ENCODE measurements at regions not wholly inside any gene's neighbourhood (a gene's known extent, or its start where the extent isn't known, plus 50 kb on each side); places are given as distances from the start of the nearest gene placed in this dataset.

GRCh38 chr15:94770199-94770598 lies 538.8 kb downstream of the MCTP2 start:
- DNase-seq: no peak

GRCh38 chr15:94777037-94777436 lies 545.7 kb downstream of the MCTP2 start:
- DNase-seq: no peak

GRCh38 chr15:94778840-94779239 lies 547.5 kb downstream of the MCTP2 start:
- DNase-seq: no peak

GRCh38 chr15:94780166-94780565 lies 548.8 kb downstream of the MCTP2 start:
- no peak for DNase-seq

- no peak for DNase-seq
Observed at GRCh38 chr15:94785091-94785490, 553.7 kb downstream of the MCTP2 start.

- no peak for DNase-seq
Observed at GRCh38 chr15:94791008-94791407, 559.6 kb downstream of the MCTP2 start.

- DNase-seq: no peak
Observed at GRCh38 chr15:94791510-94791909, 560.1 kb downstream of the MCTP2 start.

GRCh38 chr15:94792196-94792595 lies 560.8 kb downstream of the MCTP2 start:
- no peak for DNase-seq

- no peak for DNase-seq
Observed at GRCh38 chr15:94793207-94793606, 561.8 kb downstream of the MCTP2 start.

GRCh38 chr15:94793641-94794040 lies 562.3 kb downstream of the MCTP2 start:
- no peak for DNase-seq

- no peak for DNase-seq
Observed at GRCh38 chr15:94804613-94805012, 573.3 kb downstream of the MCTP2 start.

- no peak for DNase-seq
Observed at GRCh38 chr15:94815110-94815731, 583.9 kb downstream of the MCTP2 start.

GRCh38 chr15:94815914-94816313 lies 584.6 kb downstream of the MCTP2 start:
- no peak for DNase-seq

GRCh38 chr15:94829887-94830884 lies 598.8 kb downstream of the MCTP2 start:
- no peak for DNase-seq

GRCh38 chr15:94834000-94834399 lies 602.6 kb downstream of the MCTP2 start:
- no peak for DNase-seq

GRCh38 chr15:94834494-94834893 lies 603.1 kb downstream of the MCTP2 start:
- no peak for DNase-seq

GRCh38 chr15:94838281-94838680 lies 606.9 kb downstream of the MCTP2 start:
- DNase-seq: no peak

GRCh38 chr15:94840794-94841783 lies 609.7 kb downstream of the MCTP2 start:
- no peak for DNase-seq

- DNase-seq: no peak
Observed at GRCh38 chr15:94843060-94843459, 611.7 kb downstream of the MCTP2 start.

- no peak for DNase-seq
Observed at GRCh38 chr15:94844198-94844537, 612.8 kb downstream of the MCTP2 start.

GRCh38 chr15:94844538-94845389 lies 613.4 kb downstream of the MCTP2 start:
- no peak for DNase-seq

- DNase-seq: no peak
Observed at GRCh38 chr15:94845390-94845716, 614.0 kb downstream of the MCTP2 start.
